SK-N-SH (cell line): ENCODE measurements at regions not wholly inside any gene's neighbourhood (a gene's known extent, or its start where the extent isn't known, plus 50 kb on each side); places are given as distances from the start of the nearest gene placed in this dataset.

Experiments used
- CTCF ChIA-PET: fragments of 300-600, 350-600 bp; formaldehyde crosslinking; extraction: SDS; loops from one replicate; lab custom pipeline; 2021; lab: Yijun Ruan, JAX
- POLR2A ChIA-PET: fragments of 350-600 bp; sonication (Branson Sonifier 250); formaldehyde crosslinking; extraction: SDS; loops from one replicate; lab custom pipeline; 2020; ENCODE audit warnings: antibody characterized with exemption, inconsistent platforms; lab: Yijun Ruan, JAX
- DNase-seq: peaks from one replicate; pipeline ENCODE4 v3.0.0; 2012
- H2AFZ ChIP-seq: fragments of 200-600 bp; sonication (generic); 2 replicates; pipeline ENCODE4 v1.8.1; 2016; ENCODE audit warnings: antibody characterized with exemption, mild to moderate bottlenecking, low read depth
- H3F3A ChIP-seq: fragments of 200-600 bp; sonication (generic); replicated peaks from 2 replicates; pipeline ENCODE3; 2016; ENCODE audit warnings: antibody characterized with exemption, mild to moderate bottlenecking; ENCODE audit not compliant: insufficient read depth
- H3K27ac ChIP-seq, 2 experiments: fragments of 200-500 bp in 1 of 2; fragments of 200-600 bp in 1 of 2; sonication (Bioruptor generic) in 1 of 2; sonication (generic), shearing (Covaris generic) in 1 of 2; 2 replicates each; pipeline versions ENCODE4 v1.5.1 to v1.6.1; 2014 to 2016; ENCODE audit warnings: low read depth in 2 of 2, inconsistent platforms in 1 of 2, low read length in 1 of 2, mild to moderate bottlenecking in 1 of 2, mixed read lengths in 1 of 2
- H3K27me3 ChIP-seq: fragments of 200-600 bp; sonication (generic), shearing (Covaris generic); 2 replicates; pipeline ENCODE4 v1.6.1; 2016; ENCODE audit warnings: mixed run types; ENCODE audit not compliant: insufficient read depth
- H3K36me3 ChIP-seq, 2 experiments: fragments of 200-500 bp in 1 of 2; fragments of 200-600 bp in 1 of 2; sonication (Bioruptor generic) in 1 of 2; sonication (generic) in 1 of 2; replicated peaks in 1 of 2; 2 replicates each; pipeline versions ENCODE3 to v1.5.1; 2014 to 2016; ENCODE audit warnings: low read length in 1 of 2, mild to moderate bottlenecking in 1 of 2; ENCODE audit not compliant: insufficient read depth in 2 of 2, control insufficient read depth in 1 of 2
- H3K4me1 ChIP-seq, 2 experiments: fragments of 200-500 bp in 1 of 2; fragments of 200-600 bp in 1 of 2; sonication (Bioruptor generic) in 1 of 2; sonication (generic), shearing (Covaris generic) in 1 of 2; 2 replicates each; pipeline versions ENCODE4 v1.5.1 to v1.6.1; 2014 to 2016; ENCODE audit warnings: low read depth in 1 of 2, low read length in 1 of 2, mixed run types in 1 of 2; ENCODE audit not compliant: insufficient read depth in 2 of 2, control insufficient read depth in 1 of 2
- H3K4me2 ChIP-seq: fragments of 200-600 bp; sonication (generic), shearing (Covaris generic); 2 replicates; pipeline ENCODE4 v1.6.1; 2017; ENCODE audit warnings: mixed run types
- H3K4me3 ChIP-seq, 2 experiments: fragments of 200-500 bp in 1 of 2; fragments of 200-600 bp in 1 of 2; sonication (Bioruptor generic) in 1 of 2; sonication (generic), shearing (Covaris generic) in 1 of 2; 2 replicates each; pipeline versions ENCODE4 v1.5.1 to v1.8.1; 2014 to 2016; ENCODE audit warnings: low read depth in 2 of 2, inconsistent platforms in 1 of 2, low read length in 1 of 2, mild to moderate bottlenecking in 1 of 2, mixed read lengths in 1 of 2, moderate library complexity in 1 of 2
- H3K79me2 ChIP-seq: fragments of 200-600 bp; sonication (generic); 2 replicates; pipeline ENCODE4 v1.8.1; 2017; ENCODE audit warnings: mild to moderate bottlenecking; ENCODE audit not compliant: insufficient read depth
- H3K9ac ChIP-seq: fragments of 200-600 bp; sonication (generic); 2 replicates; pipeline ENCODE4 v1.6.1; 2017; ENCODE audit warnings: mixed run types
- H3K9me2 ChIP-seq: fragments of 200-600 bp; sonication (generic); 2 replicates; pipeline ENCODE4 v1.6.1; 2017; ENCODE audit warnings: mixed run types
- H3K9me3 ChIP-seq: fragments of 200-600 bp; sonication (generic); 2 replicates; pipeline ENCODE4 v1.6.1; 2017; ENCODE audit warnings: mixed run types, mild to moderate bottlenecking, moderate library complexity
- H4K20me1 ChIP-seq: fragments of 200-600 bp; sonication (generic); 2 replicates; pipeline ENCODE4 v1.6.1; 2017; ENCODE audit warnings: mild to moderate bottlenecking, mixed run types; ENCODE audit not compliant: insufficient read depth
- GATA2 ChIP-seq: sonication (generic); formaldehyde crosslinking; IDR thresholded peaks from 2 replicates; pipeline ENCODE4 v1.5.0; 2020; ENCODE audit warnings: mild to moderate bottlenecking, missing genetic modification reagents
- IRF3 ChIP-seq: fragments of 150-350 bp; IDR thresholded peaks from 2 replicates; pipeline ENCODE4 v1.6.1; 2016; ENCODE audit warnings: mild to moderate bottlenecking, low read depth, low read length
- MAX ChIP-seq: IDR thresholded peaks from 2 replicates; pipeline ENCODE4 v1.4.0; 2012; ENCODE audit warnings: low read depth
- MEF2A ChIP-seq: IDR thresholded peaks from 2 replicates; pipeline ENCODE4 v1.4.0; 2012; ENCODE audit warnings: low read depth, borderline replicate concordance
- NFIC ChIP-seq: IDR thresholded peaks from 2 replicates; pipeline ENCODE4 v1.4.0; 2012; ENCODE audit warnings: borderline replicate concordance
- PBX3 ChIP-seq: IDR thresholded peaks from 2 replicates; pipeline ENCODE4; 2012
- POLR2AphosphoS5 ChIP-seq: IDR thresholded peaks from 2 replicates; pipeline ENCODE4 v1.6.1; 2012; ENCODE audit warnings: low read depth, low read length
- REST ChIP-seq: IDR thresholded peaks from 2 replicates; pipeline ENCODE4 v1.6.1; 2012; ENCODE audit warnings: mild to moderate bottlenecking, low read depth, low read length, moderate library complexity
- RFX5 ChIP-seq: IDR thresholded peaks from 2 replicates; pipeline ENCODE4 v1.6.1; 2012; ENCODE audit warnings: mild to moderate bottlenecking, improper control_type of control experiment, low read length
- RXRA ChIP-seq: IDR thresholded peaks from 2 replicates; pipeline ENCODE4 v1.4.0; 2012; ENCODE audit warnings: low read depth, mild to moderate bottlenecking, borderline replicate concordance
- TCF12 ChIP-seq: IDR thresholded peaks from 2 replicates; pipeline ENCODE4 v1.4.0; 2012
- USF1 ChIP-seq: IDR thresholded peaks from 2 replicates; pipeline ENCODE4 v1.4.0; 2012; ENCODE audit warnings: low read depth, borderline replicate concordance
- USF2 ChIP-seq: fragments of 150-350 bp; IDR thresholded peaks from 2 replicates; pipeline ENCODE4 v1.6.1; 2017; ENCODE audit warnings: antibody characterized with exemption, low read length, low read depth, borderline replicate concordance
- ZBTB33 ChIP-seq: IDR thresholded peaks from 2 replicates; pipeline ENCODE4 v1.4.0; 2012; ENCODE audit warnings: low read depth, borderline replicate concordance
- WGBS: methylation state at CpG from one replicate; pipeline ENCODE4 v1.1.6; 2017; ENCODE audit warnings: low lambda C conversion rate; 5-methylcytosine and 5-hydroxymethylcytosine counted together

- Histone ChIP-seq H3K79me2 (no peaks in the 10 kb centered on the region), H3K4me2 (no peak overlapping the region), H3K4me3 (no peak overlapping the region), H3K36me3 (no peaks in the 10 kb centered on the region), H3K9ac (no peak overlapping the region), H2AFZ (no peak overlapping the region), H4K20me1 (no peaks in the 10 kb centered on the region), H3F3A (no peaks in the 10 kb centered on the region), H3K27ac (no peak overlapping the region), H3K27me3 (no peaks in the 10 kb centered on the region), H3K9me3 (no peaks in the 10 kb centered on the region), H3K9me2 (no peaks in the 10 kb centered on the region), H3K4me1 (no peaks in the 10 kb centered on the region)
- DNase-seq = no peak
- ChIA-PET POLR2A (no interaction called here), CTCF (no interaction called here)
- no peak for TF ChIP-seq RXRA
- no peak for TF ChIP-seq USF2
- TF ChIP-seq MEF2A = no peak
- no peak for TF ChIP-seq TCF12
- TF ChIP-seq GATA2 (CRISPR knock-in tag) = no peak
- no peak for TF ChIP-seq MAX
- no peak for TF ChIP-seq REST
- no peak for TF ChIP-seq USF1
- TF ChIP-seq POLR2AphosphoS5 = no peak
- no peak for TF ChIP-seq RFX5
- 62% methylated on average over 14 of the region's 14 CpGs for WGBS
Observed at GRCh38 chr12:127060933-127061332, 1206.0 kb upstream of the TMEM132C start.

GRCh38 chr12:127063339-127064072 is 1203.5 kb upstream of the TMEM132C start:
- Histone ChIP-seq H3K27me3 (no peaks in the 10 kb centered on the region), H3F3A (no peaks in the 10 kb centered on the region), H3K9me2 (no peaks in the 10 kb centered on the region), H3K36me3 (no peaks in the 10 kb centered on the region), H3K4me1 (no peaks in the 10 kb centered on the region), H3K4me3 (no peak overlapping the region), H3K9ac (no peak overlapping the region), H3K4me2 (no peak overlapping the region), H2AFZ (no peak overlapping the region), H3K9me3 (no peaks in the 10 kb centered on the region), H3K27ac (no peak overlapping the region), H4K20me1 (no peaks in the 10 kb centered on the region), H3K79me2 (no peaks in the 10 kb centered on the region)
- ChIA-PET POLR2A (no interaction called here), CTCF (interaction anchor here (0.6 kb wide), 1 partner anchor 295 kb away, joined by 3 read pairs; no protein-coding TSS in a partner anchor)
- WGBS = 51% methylated on average over 18 of the region's 18 CpGs
- TF ChIP-seq IRF3 = no peak
- TF ChIP-seq NFIC = no peak
- no peak for TF ChIP-seq ZBTB33
- TF ChIP-seq USF1 = no peak
- no peak for TF ChIP-seq TCF12
- TF ChIP-seq PBX3 = no peak
- no peak for DNase-seq
